RWPE1 (cell line): ENCODE measurements at regions not wholly inside any gene's neighbourhood (a gene's known extent, or its start where the extent isn't known, plus 50 kb on each side); places are given as distances from the start of the nearest gene placed in this dataset.

Experiments used
- CTCF ChIA-PET: fragments of 350-600 bp; sonication (Branson Sonifier 250); formaldehyde crosslinking; extraction: SDS; loops from one replicate; lab custom pipeline; 2021; lab: Yijun Ruan, JAX
- POLR2A ChIA-PET: fragments of 400-600 bp; formaldehyde crosslinking; extraction: SDS; loops from one replicate; lab custom pipeline; 2020; ENCODE audit warnings: antibody characterized with exemption; ENCODE audit not compliant: low non-redundant PET; lab: Yijun Ruan, JAX
- DNase-seq: peaks from one replicate; pipeline ENCODE4 v3.0.0; 2012; ENCODE audit warnings: low spot score
- H3K27ac ChIP-seq: fragments of 450-650 bp; 2 replicates; pipeline ENCODE4 v1.5.1; 2017
- TF ChIP-seq, protein P1 (sequence below): fragments of 450-650 bp; conservative IDR thresholded peaks from 2 replicates; pipeline ENCODE4 v1.5.1; 2017; ENCODE audit warnings: low read depth, mild to moderate bottlenecking

DNA sequence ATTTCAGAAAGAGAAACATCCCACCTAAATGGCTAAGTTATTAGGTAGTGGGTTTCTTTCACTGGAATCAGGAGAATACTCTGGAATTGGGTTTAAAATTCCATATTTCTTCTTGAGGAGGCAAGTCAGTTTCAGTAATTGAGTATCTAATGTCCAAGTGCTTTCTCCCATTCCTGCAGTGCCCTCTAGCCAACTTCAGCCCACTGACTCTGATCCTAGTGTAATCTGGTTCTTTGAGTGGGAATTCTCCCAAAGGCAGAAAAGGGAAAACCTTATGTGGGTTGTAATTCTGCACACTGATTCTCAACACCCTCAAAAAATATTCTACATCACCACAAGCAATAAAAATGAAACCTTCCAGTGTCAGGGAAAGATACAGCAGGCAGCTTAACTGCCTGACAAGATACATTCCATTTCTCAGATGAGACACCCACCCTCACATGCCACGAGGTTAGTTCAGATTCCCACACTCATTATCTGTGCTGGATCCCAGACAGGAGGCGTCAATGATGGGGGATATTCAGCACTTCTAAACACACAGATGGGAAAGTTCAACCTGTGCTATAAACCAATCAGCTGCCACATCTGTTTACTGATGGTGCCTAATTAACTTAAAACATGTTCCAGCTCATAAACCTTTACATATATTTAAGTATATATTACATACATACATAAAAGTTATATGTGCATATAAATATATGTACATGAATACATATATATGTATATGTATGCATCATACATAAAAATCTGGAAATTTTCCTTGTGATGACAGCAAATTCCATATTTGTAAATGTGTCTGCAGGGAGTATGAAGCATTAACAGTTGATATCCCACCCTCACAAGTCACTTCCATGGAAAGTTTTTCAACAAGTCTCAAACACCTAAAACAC, 833.4 kb upstream of the AMELY start:
- no peak overlapping the region for H3K27ac ChIP-seq
- TF ChIP-seq, protein P1, sequence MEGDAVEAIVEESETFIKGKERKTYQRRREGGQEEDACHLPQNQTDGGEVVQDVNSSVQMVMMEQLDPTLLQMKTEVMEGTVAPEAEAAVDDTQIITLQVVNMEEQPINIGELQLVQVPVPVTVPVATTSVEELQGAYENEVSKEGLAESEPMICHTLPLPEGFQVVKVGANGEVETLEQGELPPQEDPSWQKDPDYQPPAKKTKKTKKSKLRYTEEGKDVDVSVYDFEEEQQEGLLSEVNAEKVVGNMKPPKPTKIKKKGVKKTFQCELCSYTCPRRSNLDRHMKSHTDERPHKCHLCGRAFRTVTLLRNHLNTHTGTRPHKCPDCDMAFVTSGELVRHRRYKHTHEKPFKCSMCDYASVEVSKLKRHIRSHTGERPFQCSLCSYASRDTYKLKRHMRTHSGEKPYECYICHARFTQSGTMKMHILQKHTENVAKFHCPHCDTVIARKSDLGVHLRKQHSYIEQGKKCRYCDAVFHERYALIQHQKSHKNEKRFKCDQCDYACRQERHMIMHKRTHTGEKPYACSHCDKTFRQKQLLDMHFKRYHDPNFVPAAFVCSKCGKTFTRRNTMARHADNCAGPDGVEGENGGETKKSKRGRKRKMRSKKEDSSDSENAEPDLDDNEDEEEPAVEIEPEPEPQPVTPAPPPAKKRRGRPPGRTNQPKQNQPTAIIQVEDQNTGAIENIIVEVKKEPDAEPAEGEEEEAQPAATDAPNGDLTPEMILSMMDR: no peak
- DNase-seq: no peak
- ChIA-PET POLR2A (no interaction called here), CTCF (no interaction called here)

DNA sequence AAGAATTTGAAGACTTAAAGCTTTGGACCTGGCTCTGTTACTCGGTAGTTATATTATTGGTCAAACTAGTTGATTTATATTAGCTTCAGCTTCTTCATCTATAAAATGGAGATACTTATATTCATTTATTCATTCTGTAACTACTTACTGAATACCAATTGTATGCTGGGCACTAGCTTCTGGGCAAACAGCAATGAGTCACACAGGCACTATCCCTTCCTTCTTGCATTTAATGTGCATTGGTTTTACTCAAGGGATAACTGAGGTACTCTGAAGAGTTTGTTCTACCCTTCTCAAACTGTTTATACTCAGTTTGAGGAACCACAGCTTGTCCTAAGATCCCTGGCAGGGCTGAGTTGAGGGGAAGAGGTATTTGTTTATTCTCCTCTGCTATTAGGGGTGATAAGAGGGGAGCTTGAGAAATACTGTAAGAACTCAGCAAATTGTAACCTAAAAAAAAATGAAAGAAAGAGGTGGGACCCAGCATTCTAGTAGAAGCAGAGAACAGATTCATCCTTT, 825.4 kb upstream of the AMELY start:
- no peak for DNase-seq
- POLR2A ChIA-PET: no interaction called here
- TF ChIP-seq, protein P1: no peak
- no peak overlapping the region for H3K27ac ChIP-seq
- CTCF ChIA-PET: no interaction called here

DNA sequence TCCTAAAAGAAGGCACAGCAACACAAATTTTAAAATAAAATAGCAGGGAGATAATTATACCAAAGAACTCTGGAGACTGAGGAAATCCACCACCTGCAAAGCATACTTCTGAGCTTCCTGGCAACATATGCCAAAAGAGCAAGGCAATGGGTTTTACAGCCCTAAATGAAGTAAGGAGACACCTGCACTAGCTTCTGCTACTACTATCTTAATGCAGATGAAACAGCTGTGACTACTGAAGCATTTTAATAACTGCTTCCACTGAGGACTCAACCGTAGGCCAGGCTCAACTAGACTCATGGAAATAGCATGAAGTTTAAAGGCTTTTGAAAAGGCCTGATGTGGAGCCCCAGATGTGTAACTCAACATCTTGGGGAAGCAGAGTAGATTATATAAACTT, 820.1 kb upstream of the AMELY start:
- no peak overlapping the region for H3K27ac ChIP-seq
- ChIA-PET POLR2A (no interaction called here), CTCF (no interaction called here)

DNA sequence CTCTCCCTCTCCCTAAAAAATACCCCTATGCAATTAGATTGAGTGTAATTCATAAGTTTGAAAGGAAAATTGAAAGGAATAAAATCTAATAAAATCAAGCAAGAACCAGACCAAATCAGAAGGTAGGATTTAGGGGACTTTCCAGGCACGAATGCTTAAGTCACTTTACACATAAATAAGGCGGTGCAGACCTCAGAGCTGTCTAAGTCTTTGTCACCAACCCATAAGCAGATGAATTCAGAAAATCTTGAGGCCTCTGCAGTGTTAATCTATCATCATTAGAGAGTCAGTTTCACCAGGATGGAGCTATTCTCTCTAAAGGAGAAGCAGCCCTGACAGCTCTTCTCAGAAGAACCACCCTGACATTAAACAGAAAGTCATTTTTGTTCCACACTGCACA, 819.1 kb upstream of the AMELY start:
- peak overlapping the region; percentile 80 for H3K27ac ChIP-seq
- TF ChIP-seq, protein P1: no peak
- ChIA-PET CTCF (no interaction called here), POLR2A (no interaction called here)
- DNase-seq: no peak

More for the DNA sequence above, 820.1 kb upstream of the AMELY start:
- DNase-seq: no peak
- TF ChIP-seq, protein P1: no peak

DNA sequence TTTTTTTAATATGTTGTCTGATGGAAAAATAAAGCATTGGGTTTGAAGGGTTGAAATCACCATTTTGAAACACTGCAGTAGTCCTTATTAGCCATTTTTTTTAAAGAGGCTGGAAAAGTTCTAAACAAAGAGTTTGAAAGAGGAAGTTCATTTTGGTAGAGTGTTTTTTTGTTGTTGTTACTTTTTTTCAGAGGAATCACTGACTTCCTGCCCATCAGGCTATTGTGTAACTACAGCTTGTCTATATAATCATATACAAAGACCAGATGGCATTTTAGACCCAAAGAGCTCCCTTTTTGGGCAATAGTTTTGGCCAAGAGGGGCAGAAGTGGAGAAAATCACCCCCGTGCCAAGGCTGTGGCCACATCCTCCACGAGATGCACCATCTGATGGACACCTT, 818.5 kb upstream of the AMELY start:
- CTCF ChIA-PET: no interaction called here
- TF ChIP-seq, protein P1: no peak
- POLR2A ChIA-PET: no interaction called here
- no peak for DNase-seq
- H3K27ac ChIP-seq: peak overlapping the region; percentile 80

DNA sequence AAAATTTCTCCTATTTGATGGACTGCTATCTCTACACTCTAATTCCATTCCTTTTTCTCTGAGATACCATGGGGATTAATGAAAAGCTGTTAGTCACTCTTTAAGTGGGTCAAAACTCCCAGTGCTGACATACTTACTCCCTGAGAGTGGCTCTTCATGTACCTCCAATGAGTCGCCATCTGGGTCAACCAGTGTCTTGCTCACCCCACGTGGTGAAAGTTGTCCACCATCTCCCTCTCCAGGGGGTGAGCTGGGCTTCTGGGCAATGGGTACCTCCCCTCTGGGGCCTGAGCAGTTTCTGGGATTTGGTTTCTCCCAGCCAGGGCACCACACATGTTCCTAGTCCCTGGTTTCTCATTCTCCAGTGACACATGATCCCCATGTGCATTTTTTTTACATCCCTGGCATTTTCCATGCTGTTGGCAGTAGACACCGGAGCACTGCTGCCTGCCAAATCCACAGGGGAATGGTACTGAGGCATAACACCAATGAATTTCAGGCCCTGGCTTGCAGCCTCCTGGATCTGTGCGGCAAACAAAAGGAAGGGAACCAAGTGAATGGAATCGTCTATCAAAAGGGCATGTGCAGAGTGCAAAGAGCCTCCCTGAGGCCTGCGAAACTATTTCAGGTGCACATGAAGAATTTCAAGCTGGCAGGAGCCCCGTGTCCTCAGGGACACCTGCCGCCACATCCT, 817.9 kb upstream of the AMELY start:
- DNase-seq: no peak
- TF ChIP-seq, protein P1: no peak
- ChIA-PET CTCF (no interaction called here), POLR2A (no interaction called here)
- H3K27ac ChIP-seq: peak overlapping the region; percentile 80
